ENCODE measurements at regions not wholly inside any gene's neighbourhood (a gene's known extent, or its start where the extent isn't known, plus 50 kb on each side); places are given as distances from the start of the nearest gene placed in this dataset.

DNA sequence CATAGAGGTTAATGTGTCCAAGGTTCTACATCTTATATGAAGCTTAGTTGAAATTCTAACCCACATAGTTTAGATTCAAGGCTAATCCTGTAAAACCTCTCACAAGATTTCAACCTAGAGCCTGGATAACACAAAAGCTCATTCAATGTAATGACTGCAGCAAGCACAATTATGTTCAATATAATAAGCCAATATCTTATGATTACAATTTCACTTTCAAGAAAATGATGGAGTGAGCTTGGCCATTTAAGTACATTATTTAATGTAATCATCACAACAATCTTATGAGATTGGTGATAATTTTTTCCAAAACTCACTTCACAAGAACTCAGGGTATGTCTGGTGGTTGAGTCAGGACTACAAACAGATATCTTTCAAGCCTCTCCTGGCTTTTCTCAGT, 1140.8 kb upstream of the WWC1 start:
- TF ChIP-seq, protein P1, sequence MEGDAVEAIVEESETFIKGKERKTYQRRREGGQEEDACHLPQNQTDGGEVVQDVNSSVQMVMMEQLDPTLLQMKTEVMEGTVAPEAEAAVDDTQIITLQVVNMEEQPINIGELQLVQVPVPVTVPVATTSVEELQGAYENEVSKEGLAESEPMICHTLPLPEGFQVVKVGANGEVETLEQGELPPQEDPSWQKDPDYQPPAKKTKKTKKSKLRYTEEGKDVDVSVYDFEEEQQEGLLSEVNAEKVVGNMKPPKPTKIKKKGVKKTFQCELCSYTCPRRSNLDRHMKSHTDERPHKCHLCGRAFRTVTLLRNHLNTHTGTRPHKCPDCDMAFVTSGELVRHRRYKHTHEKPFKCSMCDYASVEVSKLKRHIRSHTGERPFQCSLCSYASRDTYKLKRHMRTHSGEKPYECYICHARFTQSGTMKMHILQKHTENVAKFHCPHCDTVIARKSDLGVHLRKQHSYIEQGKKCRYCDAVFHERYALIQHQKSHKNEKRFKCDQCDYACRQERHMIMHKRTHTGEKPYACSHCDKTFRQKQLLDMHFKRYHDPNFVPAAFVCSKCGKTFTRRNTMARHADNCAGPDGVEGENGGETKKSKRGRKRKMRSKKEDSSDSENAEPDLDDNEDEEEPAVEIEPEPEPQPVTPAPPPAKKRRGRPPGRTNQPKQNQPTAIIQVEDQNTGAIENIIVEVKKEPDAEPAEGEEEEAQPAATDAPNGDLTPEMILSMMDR (IDR thresholded peaks at IDR 0.05) = no peak
- TF ChIP-seq EP300 (IDR thresholded peaks at IDR 0.05; ENCODE audit: low read depth) (no peak), POLR2AphosphoS5 (IDR thresholded peaks at IDR 0.05) (no peak), POLR2A (IDR thresholded peaks at IDR 0.05) (no peak)

All from transverse colon (tissue), 4 donors.